Mucosa of descending colon (tissue), 3 donors: ENCODE measurements at regions not wholly inside any gene's neighbourhood (a gene's known extent, or its start where the extent isn't known, plus 50 kb on each side); places are given as distances from the start of the nearest gene placed in this dataset.
A peak's percentile ranks its signal among the peaks of the same experiment; 100 is the strongest.

ENCODE experiments used
- ATAC-seq: fragments of 200-7000 bp; cut with Tn5 transposase; one replicate; pipeline ENCODE4 v1.9.1; 2020; ENCODE audit warnings: mild to moderate bottlenecking, moderate library complexity
- DNase-seq, 3 donors: peaks; one replicate each; pipeline ENCODE4 v3.0.0-alpha.2; 2020
- H3K36me3 ChIP-seq: fragments of 200-600 bp; one replicate; pipeline ENCODE4 v1.8.0; 2021; ENCODE audit warnings: low read depth, mild to moderate bottlenecking
- H3K4me1 ChIP-seq: fragments of 200-600 bp; one replicate; pipeline ENCODE4 v1.8.0; 2021; ENCODE audit warnings: low read depth, mild to moderate bottlenecking
- H3K4me3 ChIP-seq: fragments of 200-600 bp; one replicate; pipeline ENCODE4 v1.8.0; 2021; ENCODE audit warnings: mild to moderate bottlenecking
- H3K9me3 ChIP-seq: fragments of 200-600 bp; one replicate; pipeline ENCODE4 v1.8.0; 2021; ENCODE audit warnings: mild to moderate bottlenecking
- CTCF ChIP-seq: fragments of 200-600 bp; IDR thresholded peaks from one replicate; pipeline ENCODE4 v1.8.0; 2022; ENCODE audit warnings: antibody characterized with exemption, mild to moderate bottlenecking
- intact Hi-C, 2 donors: fragments of 100-400 bp; cut with DNase I in 1 of 2; cut with micrococcal nuclease in 1 of 2; formaldehyde crosslinking; loops; one replicate each; pipeline versions ENCODE4 v1.11.0 to v1.11.1; 2022; cut with DNase I, micrococcal nuclease
- donor health status: DM: no; HTN: no; CAD: no; lungs with moderate emphysema.
- donor health status: DM: no; HTN: no; CAD: no.
- donor health status: DM: no; HTN: yes; CAD: no.

DNA sequence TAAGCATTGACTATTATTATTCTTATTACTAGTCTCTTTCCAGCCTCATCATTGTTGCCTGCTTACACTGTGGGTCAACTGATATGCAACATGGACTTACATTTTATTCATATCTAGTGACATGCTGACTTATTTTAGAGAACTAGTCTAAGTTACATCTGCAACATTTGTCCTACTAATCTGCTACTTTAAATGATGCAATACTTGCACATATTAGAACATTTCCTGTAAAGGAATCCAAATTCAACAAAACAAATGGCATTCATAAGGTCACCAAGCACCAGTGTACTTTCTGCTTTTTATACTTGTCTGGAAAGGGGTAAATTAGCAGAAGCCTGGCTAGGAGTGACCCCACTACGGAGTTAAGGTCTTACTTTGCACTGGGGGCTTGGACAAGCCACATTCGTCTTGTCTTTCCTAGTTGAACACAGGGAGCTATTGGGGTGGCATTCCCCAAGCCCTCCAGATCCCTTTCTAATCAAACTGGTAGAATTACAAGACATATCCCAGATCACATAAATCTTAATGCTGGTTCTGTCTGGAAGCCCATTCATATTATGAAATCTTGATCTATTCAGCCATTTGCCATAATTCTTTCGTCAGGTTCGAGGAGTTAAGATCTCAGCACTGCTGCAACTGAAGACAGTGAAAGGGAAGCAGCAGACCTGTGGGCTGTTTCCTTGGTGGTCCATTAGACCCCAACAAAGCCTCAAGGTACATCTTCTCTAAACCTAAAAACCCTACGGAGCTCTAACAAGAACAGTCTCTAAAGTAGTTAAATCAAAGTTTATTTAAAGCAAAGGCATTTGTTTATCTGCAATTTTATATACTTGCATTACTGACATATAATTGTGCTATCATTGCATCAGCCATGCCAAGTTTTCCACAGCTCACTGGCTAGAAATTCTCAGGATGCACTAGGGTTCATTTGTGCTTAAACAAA is 49.9 kb upstream of the RTN4 start:
- intact Hi-C loops, result no loop called here
- Histone ChIP-seq H3K4me1 (no peaks in the 10 kb centered on the region), H3K4me3 (no peak overlapping the region), H3K9me3 (no peaks in the 10 kb centered on the region), H3K36me3 (no peaks in the 10 kb centered on the region)
- DNase-seq (no peak), ATAC-seq (peak; percentile 23)
- TF ChIP-seq CTCF, result no peak
